ENCODE measurements at regions not wholly inside any gene's neighbourhood (a gene's known extent, or its start where the extent isn't known, plus 50 kb on each side); places are given as distances from the start of the nearest gene placed in this dataset.

GRCh38 chr2:121073320-121074210, 211.4 kb downstream of the TFCP2L1 start:
- DNase-seq: no peak
- Histone ChIP-seq H3K9me3 (replicated peaks) (no peaks in the 10 kb centered on the region), H3K4me1 (peaks cover 35% of the 10 kb centered on the region), H3K27ac (no peak overlapping the region), H3K36me3 (no peaks in the 10 kb centered on the region), H3K27me3 (peaks cover 3% of the 10 kb centered on the region; the same call in 1 of the 2 replicates), H3K4me3 (no peak overlapping the region)

- no peak overlapping the region for H3K27ac ChIP-seq
- no peak overlapping the region; the same call in 1 of the 2 replicates for H3K4me3 ChIP-seq
- peak; percentile 49 to 58 for DNase-seq
- no peaks in the 10 kb centered on the region for H3K36me3 ChIP-seq
- peaks cover 35% of the 10 kb centered on the region for H3K4me1 ChIP-seq
- H3K27me3 ChIP-seq: peaks cover 3% of the 10 kb centered on the region; the same call in 1 of the 2 replicates
- H3K9me3 ChIP-seq (replicated peaks): no peaks in the 10 kb centered on the region
Measured at GRCh38 chr2:121074293-121074932, 210.6 kb downstream of the TFCP2L1 start.

- peaks cover 3% of the 10 kb centered on the region; the same call in 1 of the 2 replicates for H3K27me3 ChIP-seq
- no peaks in the 10 kb centered on the region for H3K9me3 ChIP-seq (replicated peaks)
- H3K27ac ChIP-seq: peak overlapping the region; percentile 83
- peak overlapping the region; percentile 49 for H3K4me3 ChIP-seq
- peaks cover 28% of the 10 kb centered on the region for H3K4me1 ChIP-seq
- peak; percentile 92 to 93 for DNase-seq
- H3K36me3 ChIP-seq: no peaks in the 10 kb centered on the region
Measured at GRCh38 chr2:121075006-121075551, 209.9 kb downstream of the TFCP2L1 start.

- peak; percentile 50 to 68 for DNase-seq
- H3K4me3 ChIP-seq: peak overlapping the region; percentile 49
Measured at GRCh38 chr2:121075641-121076497, 209.1 kb downstream of the TFCP2L1 start.

GRCh38 chr2:121076498-121076820, 208.5 kb downstream of the TFCP2L1 start:
- Histone ChIP-seq H3K27ac (no peak overlapping the region), H3K36me3 (no peaks in the 10 kb centered on the region), H3K27me3 (peaks cover 3% of the 10 kb centered on the region; the same call in 1 of the 2 replicates), H3K9me3 (replicated peaks) (no peaks in the 10 kb centered on the region), H3K4me3 (no peak overlapping the region), H3K4me1 (peaks cover 16% of the 10 kb centered on the region; the same call in 1 of the 2 replicates)
- no peak for DNase-seq

More at GRCh38 chr2:121075641-121076497, 209.1 kb downstream of the TFCP2L1 start:
- H3K27ac ChIP-seq: peak overlapping the region; percentile 83
- peaks cover 21% of the 10 kb centered on the region; the same call in 1 of the 2 replicates for H3K4me1 ChIP-seq
- H3K9me3 ChIP-seq (replicated peaks): no peaks in the 10 kb centered on the region
- H3K27me3 ChIP-seq: peaks cover 3% of the 10 kb centered on the region; the same call in 1 of the 2 replicates
- H3K36me3 ChIP-seq: no peaks in the 10 kb centered on the region

GRCh38 chr2:121076885-121077549, 208.0 kb downstream of the TFCP2L1 start:
- no peaks in the 10 kb centered on the region for H3K9me3 ChIP-seq (replicated peaks)
- H3K36me3 ChIP-seq: no peaks in the 10 kb centered on the region
- DNase-seq: peak; percentile 77 to 87
- H3K27ac ChIP-seq: no peak overlapping the region
- peaks cover 16% of the 10 kb centered on the region; the same call in 1 of the 2 replicates for H3K4me1 ChIP-seq
- H3K27me3 ChIP-seq: peaks cover 3% of the 10 kb centered on the region; the same call in 1 of the 2 replicates
- H3K4me3 ChIP-seq: no peak overlapping the region

GRCh38 chr2:121078899-121079298, 206.1 kb downstream of the TFCP2L1 start:
- H3K36me3 ChIP-seq: no peaks in the 10 kb centered on the region
- H3K27ac ChIP-seq: no peak overlapping the region
- H3K4me1 ChIP-seq: peaks cover 16% of the 10 kb centered on the region; the same call in 1 of the 2 replicates
- H3K9me3 ChIP-seq (replicated peaks): no peaks in the 10 kb centered on the region
- DNase-seq: no peak
- H3K4me3 ChIP-seq: no peak overlapping the region
- H3K27me3 ChIP-seq: peaks cover 3% of the 10 kb centered on the region; the same call in 1 of the 2 replicates

GRCh38 chr2:121080013-121080772, 204.8 kb downstream of the TFCP2L1 start:
- DNase-seq: peak; percentile 58 to 91
- Histone ChIP-seq H3K4me3 (no peak overlapping the region), H3K9me3 (replicated peaks) (no peaks in the 10 kb centered on the region), H3K27me3 (no peaks in the 10 kb centered on the region; the same call in 1 of the 2 replicates), H3K27ac (no peak overlapping the region), H3K4me1 (peaks cover 4% of the 10 kb centered on the region; the same call in 1 of the 2 replicates), H3K36me3 (no peaks in the 10 kb centered on the region)

GRCh38 chr2:121081701-121082100, 203.3 kb downstream of the TFCP2L1 start:
- Histone ChIP-seq H3K4me3 (no peak overlapping the region), H3K9me3 (replicated peaks) (no peaks in the 10 kb centered on the region), H3K36me3 (no peaks in the 10 kb centered on the region), H3K4me1 (peaks cover 4% of the 10 kb centered on the region; the same call in 1 of the 2 replicates), H3K27ac (no peak overlapping the region), H3K27me3 (no peaks in the 10 kb centered on the region)
- no peak for DNase-seq

GRCh38 chr2:121082191-121082590, 202.8 kb downstream of the TFCP2L1 start:
- Histone ChIP-seq H3K36me3 (no peaks in the 10 kb centered on the region), H3K27me3 (no peaks in the 10 kb centered on the region), H3K27ac (no peak overlapping the region), H3K4me1 (peaks cover 4% of the 10 kb centered on the region; the same call in 1 of the 2 replicates), H3K4me3 (no peak overlapping the region), H3K9me3 (replicated peaks) (no peaks in the 10 kb centered on the region)
- no peak for DNase-seq

GRCh38 chr2:121084130-121084680, 200.8 kb downstream of the TFCP2L1 start:
- H3K4me3 ChIP-seq: no peak overlapping the region
- no peak overlapping the region for H3K27ac ChIP-seq
- no peaks in the 10 kb centered on the region for H3K36me3 ChIP-seq
- H3K9me3 ChIP-seq (replicated peaks): no peaks in the 10 kb centered on the region
- no peaks in the 10 kb centered on the region for H3K27me3 ChIP-seq
- H3K4me1 ChIP-seq: peaks cover 4% of the 10 kb centered on the region; the same call in 1 of the 2 replicates
- no peak for DNase-seq

GRCh38 chr2:121085801-121086200, 199.2 kb downstream of the TFCP2L1 start:
- DNase-seq: peak; percentile 58 to 68
- peaks cover 4% of the 10 kb centered on the region; the same call in 1 of the 2 replicates for H3K4me1 ChIP-seq
- H3K9me3 ChIP-seq (replicated peaks): no peaks in the 10 kb centered on the region
- H3K27ac ChIP-seq: no peak overlapping the region
- H3K27me3 ChIP-seq: no peaks in the 10 kb centered on the region
- no peak overlapping the region for H3K4me3 ChIP-seq
- H3K36me3 ChIP-seq: no peaks in the 10 kb centered on the region

- Histone ChIP-seq H3K4me1 (peaks cover 4% of the 10 kb centered on the region; the same call in 1 of the 2 replicates), H3K36me3 (no peaks in the 10 kb centered on the region), H3K27ac (no peak overlapping the region), H3K27me3 (no peaks in the 10 kb centered on the region), H3K4me3 (no peak overlapping the region), H3K9me3 (replicated peaks) (no peaks in the 10 kb centered on the region)
- DNase-seq: no peak
Measured at GRCh38 chr2:121086450-121086849, 198.6 kb downstream of the TFCP2L1 start.

All from SJCRH30 (cell line).